ENCODE measurements at regions not wholly inside any gene's neighbourhood (a gene's known extent, or its start where the extent isn't known, plus 50 kb on each side); places are given as distances from the start of the nearest gene placed in this dataset.

GRCh38 chr3:21893242-21893641, 142.2 kb upstream of the ZNF385D start:
- ATAC-seq: no peak

GRCh38 chr3:21894459-21895340, 143.7 kb upstream of the ZNF385D start:
- Histone ChIP-seq H3K27ac (ENCODE audit: low read depth, low read length) (no peak overlapping the region), H3K27me3 (ENCODE audit: insufficient read depth, low read length) (no peaks in the 10 kb centered on the region), H3K9me3 (ENCODE audit: control insufficient read depth in 1 of 2, insufficient read depth in 1 of 2, low read depth in 1 of 2, low read length in 2 of 2) (peaks cover 3 to 11% of the 10 kb centered on the region in 2 experiments; a peak in 2 of 4 replicates), H3K4me2 (ENCODE audit: low read length) (no peak overlapping the region), H3K36me3 (ENCODE audit: control insufficient read depth in 1 of 2, insufficient read depth in 2 of 2, low read length in 2 of 2) (no peaks in the 10 kb centered on the region), H4K20me1 (ENCODE audit: insufficient read depth) (no peaks in the 10 kb centered on the region), H3K9me2 (ENCODE audit: insufficient read depth) (no peaks in the 10 kb centered on the region), H3K79me2 (ENCODE audit: insufficient read depth, low read length) (no peaks in the 10 kb centered on the region), H3K4me3 (replicated peaks in 1 of 2; ENCODE audit: low read depth in 1 of 2, low read length in 2 of 2) (no peak overlapping the region), H3K9ac (ENCODE audit: low read length) (no peak overlapping the region), H2AFZ (ENCODE audit: low read depth, low read length, poor library complexity, severe bottlenecking) (no peak overlapping the region), H3K4me1 (ENCODE audit: control insufficient read depth in 1 of 2, insufficient read depth in 2 of 2, low read length in 2 of 2) (no peaks in the 10 kb centered on the region)
- RAD21 ChIA-PET (ENCODE audit: low non-redundant PET in 1 of 2, low total read pairs in 2 of 2, uncharacterized antibody in 2 of 2, unreplicated experiment in 2 of 2): no interaction called here
- POLR2A ChIA-PET: no interaction called here
- CTCF ChIA-PET: no interaction called here
- no TSS peak for BruUV-seq (replicated peaks)
- TF ChIP-seq SIN3A (IDR thresholded peaks at IDR 0.05; ENCODE audit: low read depth) (no peak), ZBTB33 (IDR thresholded peaks at IDR 0.05; ENCODE audit: extremely low read depth, insufficient replicate concordance, low read length) (no peak), SRF (IDR thresholded peaks at IDR 0.05; ENCODE audit: low read depth) (no peak), EZH2phosphoT487 (IDR thresholded peaks at IDR 0.05; ENCODE audit: borderline replicate concordance) (no peak), POLR2A (IDR thresholded peaks at IDR 0.05; ENCODE audit: borderline replicate concordance, extremely low read depth, insufficient read depth, insufficient read length) (no peak), CTCF (IDR thresholded peaks at IDR 0.05 in 2 of 3, conservative IDR thresholded peaks at IDR 0.05 in 1 of 3; ENCODE audit: borderline replicate concordance in 1 of 3, insufficient read depth in 1 of 3, low read depth in 2 of 3, low read length in 2 of 3) (peak in 2 of 3 experiments; percentile 18 to 34; a peak in 5 of 6 replicates), EZH2 (IDR thresholded peaks at IDR 0.05) (no peak), ELF1 (IDR thresholded peaks at IDR 0.05; ENCODE audit: borderline replicate concordance, low read depth) (no peak)
- intact Hi-C loops (cut with micrococcal nuclease): loop anchor here (5.0 kb wide), 1 partner anchor 1667 kb away; no protein-coding TSS in a partner anchor
- ATAC-seq (no peak), DNase-seq (ENCODE audit: low read depth, low spot score) (no peak)

More at GRCh38 chr3:21893242-21893641, 142.2 kb upstream of the ZNF385D start:
- peaks cover 5 to 19% of the 10 kb centered on the region in 2 experiments; a peak in 2 of 4 replicates for H3K9me3 ChIP-seq (ENCODE audit: control insufficient read depth in 1 of 2, insufficient read depth in 1 of 2, low read depth in 1 of 2, low read length in 2 of 2)
- RAD21 ChIA-PET (ENCODE audit: low non-redundant PET in 1 of 2, low total read pairs in 2 of 2, uncharacterized antibody in 2 of 2, unreplicated experiment in 2 of 2): no interaction called here
- H3K4me1 ChIP-seq (ENCODE audit: control insufficient read depth in 1 of 2, insufficient read depth in 2 of 2, low read length in 2 of 2): no peaks in the 10 kb centered on the region
- H3K4me3 ChIP-seq (replicated peaks in 1 of 2; ENCODE audit: low read depth in 1 of 2, low read length in 2 of 2): no peak overlapping the region
- H3K9ac ChIP-seq (ENCODE audit: low read length): no peak overlapping the region
- H3K79me2 ChIP-seq (ENCODE audit: insufficient read depth, low read length): no peaks in the 10 kb centered on the region
- H3K9me2 ChIP-seq (ENCODE audit: insufficient read depth): no peaks in the 10 kb centered on the region
- no peak overlapping the region for H2AFZ ChIP-seq (ENCODE audit: low read depth, low read length, poor library complexity, severe bottlenecking)
- no peak for DNase-seq (ENCODE audit: low read depth, low spot score)
- no peak for TF ChIP-seq EGR1 (IDR thresholded peaks at IDR 0.05; ENCODE audit: low read depth)
- TF ChIP-seq EZH2phosphoT487 (IDR thresholded peaks at IDR 0.05; ENCODE audit: borderline replicate concordance): no peak
- no peak for TF ChIP-seq YY1 (IDR thresholded peaks at IDR 0.05; ENCODE audit: extremely low read depth, insufficient replicate concordance, low read depth, low read length)
- no peak for TF ChIP-seq JUND (IDR thresholded peaks at IDR 0.05)
- no peak for TF ChIP-seq FOSL1 (IDR thresholded peaks at IDR 0.05; ENCODE audit: low read depth)
- H3K27ac ChIP-seq (ENCODE audit: low read depth, low read length): no peak overlapping the region
- H3K36me3 ChIP-seq (ENCODE audit: control insufficient read depth in 1 of 2, insufficient read depth in 2 of 2, low read length in 2 of 2): no peaks in the 10 kb centered on the region
- no peaks in the 10 kb centered on the region for H3K27me3 ChIP-seq (ENCODE audit: insufficient read depth, low read length)
- CTCF ChIA-PET: no interaction called here
- intact Hi-C loops (cut with micrococcal nuclease): loop anchor here (5.0 kb wide), 1 partner anchor 1666 kb away; no protein-coding TSS in a partner anchor
- no peaks in the 10 kb centered on the region for H4K20me1 ChIP-seq (ENCODE audit: insufficient read depth)
- H3K4me2 ChIP-seq (ENCODE audit: low read length): no peak overlapping the region
- BruUV-seq (replicated peaks): no TSS peak
- POLR2A ChIA-PET: no interaction called here
